HPDE6-E6E7 (cell line): ENCODE measurements at regions not wholly inside any gene's neighbourhood (a gene's known extent, or its start where the extent isn't known, plus 50 kb on each side); places are given as distances from the start of the nearest gene placed in this dataset.

Experiments used
- DNase-seq: peaks from one replicate; pipeline ENCODE4 v3.0.0; 2011; ENCODE audit warnings: missing footprints; ENCODE audit errors: extremely low spot score

- DNase-seq: no peak
These were observed 344.4 kb downstream of the THBS2 start for GRCh38 chr6:168909288-168909687.

- no peak for DNase-seq
These were observed 344.8 kb downstream of the THBS2 start for GRCh38 chr6:168908887-168909286.

DNA sequence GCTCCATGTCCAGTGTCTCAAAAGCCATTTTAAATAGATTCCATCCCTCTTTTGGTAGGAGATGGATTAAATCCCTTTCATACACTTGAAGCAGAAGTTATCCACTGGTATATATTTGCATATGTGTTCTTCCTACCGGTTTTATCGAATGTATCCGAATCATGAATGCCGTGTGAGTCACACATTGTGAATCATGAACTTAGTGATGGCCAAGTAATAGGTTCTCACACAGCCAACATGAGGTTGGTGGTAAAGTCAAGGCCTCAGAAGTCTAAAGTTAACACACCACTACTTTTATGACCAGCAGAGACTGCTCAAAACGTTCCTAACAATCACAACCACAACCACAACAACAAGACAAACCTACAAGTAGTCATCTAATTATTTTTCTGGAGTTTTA, 345.5 kb downstream of the THBS2 start:
- DNase-seq: no peak

DNA sequence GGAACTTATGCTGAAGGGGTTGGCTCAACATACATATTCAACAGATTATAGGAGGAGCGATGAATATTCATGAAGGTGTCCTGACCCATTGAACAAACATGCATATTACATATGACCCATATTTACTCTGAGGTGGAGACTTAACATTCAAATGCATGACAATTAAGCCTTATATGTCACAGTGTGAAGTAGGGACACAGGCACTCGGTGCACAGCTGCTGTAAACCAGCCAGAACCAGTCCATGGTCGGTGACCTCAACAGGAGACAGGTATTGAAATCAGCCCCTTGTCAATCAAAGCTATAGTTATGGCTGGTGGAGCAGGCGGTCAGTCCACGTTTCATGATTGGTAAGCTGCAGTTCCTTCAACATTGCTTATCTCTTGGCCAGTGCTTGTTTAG, 347.3 kb downstream of the THBS2 start:
- no peak for DNase-seq

GRCh38 chr6:168905451-168906090, 348.1 kb downstream of the THBS2 start:
- DNase-seq: no peak

GRCh38 chr6:168903613-168904345, 349.9 kb downstream of the THBS2 start:
- no peak for DNase-seq

- no peak for DNase-seq
These were observed 351.6 kb downstream of the THBS2 start for GRCh38 chr6:168902075-168902474.

- no peak for DNase-seq
These were observed 352.6 kb downstream of the THBS2 start for GRCh38 chr6:168901076-168901475.

- DNase-seq: no peak
These were observed 357.3 kb downstream of the THBS2 start for GRCh38 chr6:168896321-168896720.

DNA sequence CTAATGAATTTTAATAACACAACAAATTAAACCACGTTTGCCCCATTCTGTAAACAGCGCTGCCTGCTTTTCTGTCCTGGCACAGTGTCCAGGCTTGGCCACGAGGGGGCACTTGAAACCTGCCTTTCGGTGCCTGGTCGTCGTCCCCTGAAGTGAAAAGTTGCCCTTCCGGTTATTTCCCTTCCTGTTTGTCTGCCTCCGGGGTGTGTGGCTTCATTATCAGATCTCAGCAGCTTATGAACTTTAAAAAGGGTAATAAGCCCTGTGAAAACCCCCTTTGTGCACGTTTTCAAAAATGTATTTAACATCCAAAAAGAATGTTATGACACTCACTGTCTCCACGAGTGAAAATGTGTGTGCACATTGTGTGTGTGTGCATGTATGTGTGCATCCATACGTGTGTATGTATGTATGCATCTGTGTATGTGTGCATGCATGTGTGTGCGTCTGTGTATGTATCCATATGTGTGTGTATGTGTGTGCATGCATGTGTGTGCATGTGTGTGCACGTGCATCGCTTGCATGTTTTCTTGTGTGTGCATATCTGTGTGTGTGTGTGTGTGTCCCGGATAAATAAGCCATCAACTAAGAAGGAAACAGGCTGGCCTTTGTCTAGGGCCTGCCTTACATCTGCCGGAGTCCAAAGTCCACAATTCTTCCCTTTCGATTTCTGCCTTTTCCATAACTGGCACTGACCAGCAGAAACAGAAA, 358.4 kb downstream of the THBS2 start:
- DNase-seq: peak; percentile 94

- DNase-seq: no peak
These were observed 361.6 kb downstream of the THBS2 start for GRCh38 chr6:168892031-168892430.

- no peak for DNase-seq
These were observed 362.7 kb downstream of the THBS2 start for GRCh38 chr6:168890981-168891365.

DNA sequence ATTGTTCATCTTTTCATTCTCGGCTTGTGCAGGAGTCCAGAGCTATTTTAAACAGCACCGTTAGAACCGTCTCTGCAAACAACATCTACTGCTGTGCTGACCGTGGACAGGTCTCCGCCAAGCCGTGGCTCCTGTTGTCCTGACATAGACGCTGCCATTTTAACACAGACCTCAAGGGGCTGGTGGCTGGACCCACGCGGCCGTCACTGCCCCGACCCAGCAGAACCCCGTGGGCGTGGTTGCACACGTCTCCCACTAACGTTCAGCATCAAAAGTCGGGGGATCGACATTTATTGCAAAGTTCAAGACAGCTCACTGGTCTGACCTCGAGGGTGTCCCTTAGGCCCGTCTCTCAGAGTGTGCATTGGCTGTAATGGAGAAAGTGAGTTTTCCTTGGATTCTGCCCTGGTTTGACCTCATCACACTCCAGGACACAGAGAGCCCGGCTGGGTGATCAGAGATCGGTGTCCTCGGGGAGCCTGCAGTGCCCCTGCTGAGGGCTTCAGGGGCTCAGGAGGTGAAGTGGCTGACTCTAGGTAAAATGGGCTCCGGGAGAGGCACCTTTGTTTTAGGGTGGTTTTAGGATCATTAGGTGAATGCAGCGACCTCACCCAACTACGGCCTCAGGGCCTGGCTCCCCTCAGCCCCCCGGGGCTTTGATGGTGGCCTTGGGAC, 363.2 kb downstream of the THBS2 start:
- no peak for DNase-seq

GRCh38 chr6:168888786-168889345, 364.8 kb downstream of the THBS2 start:
- no peak for DNase-seq

DNA sequence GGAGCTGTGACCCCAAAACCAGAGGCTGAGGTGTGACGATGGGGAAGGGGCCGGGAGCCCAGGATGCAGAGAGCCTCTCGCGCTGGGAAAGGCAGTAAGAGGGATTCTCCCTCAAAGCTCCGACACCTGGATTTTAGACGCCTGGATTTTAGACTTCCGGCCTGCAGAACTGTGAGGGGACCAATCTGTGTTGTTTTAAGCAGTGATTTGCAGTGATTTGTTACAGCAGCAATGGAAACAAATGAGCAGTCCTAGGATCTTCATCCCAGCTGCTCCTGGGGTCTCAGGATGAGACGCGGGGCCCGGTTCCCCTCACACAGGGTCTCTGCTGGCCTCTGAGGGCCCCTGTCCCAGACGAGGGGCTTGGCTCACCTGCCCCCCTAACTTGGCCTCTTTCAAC, 365.5 kb downstream of the THBS2 start:
- no peak for DNase-seq

- DNase-seq: no peak
These were observed 366.0 kb downstream of the THBS2 start for GRCh38 chr6:168887621-168888020.

DNA sequence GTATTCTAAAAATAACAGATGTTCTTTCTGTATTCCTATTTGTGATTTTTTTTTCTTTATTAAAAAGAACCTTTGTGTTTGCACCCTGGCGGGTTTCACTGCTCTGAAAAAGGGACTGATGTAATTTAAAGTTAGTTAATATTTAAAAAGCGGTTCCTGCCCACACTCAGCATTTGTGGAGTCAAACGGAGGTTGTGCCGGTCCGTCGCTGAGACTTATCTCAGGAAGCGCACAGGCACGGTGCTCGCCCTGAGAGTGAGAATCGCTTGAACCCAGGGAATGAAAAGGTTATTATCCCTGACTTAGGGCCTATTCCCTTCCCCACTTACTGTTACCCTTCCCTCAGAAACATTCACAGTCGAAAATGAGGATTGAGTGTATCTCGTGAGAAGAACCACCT, 366.7 kb downstream of the THBS2 start:
- DNase-seq: no peak

- no peak for DNase-seq
These were observed 367.6 kb downstream of the THBS2 start for GRCh38 chr6:168885751-168886742.

DNA sequence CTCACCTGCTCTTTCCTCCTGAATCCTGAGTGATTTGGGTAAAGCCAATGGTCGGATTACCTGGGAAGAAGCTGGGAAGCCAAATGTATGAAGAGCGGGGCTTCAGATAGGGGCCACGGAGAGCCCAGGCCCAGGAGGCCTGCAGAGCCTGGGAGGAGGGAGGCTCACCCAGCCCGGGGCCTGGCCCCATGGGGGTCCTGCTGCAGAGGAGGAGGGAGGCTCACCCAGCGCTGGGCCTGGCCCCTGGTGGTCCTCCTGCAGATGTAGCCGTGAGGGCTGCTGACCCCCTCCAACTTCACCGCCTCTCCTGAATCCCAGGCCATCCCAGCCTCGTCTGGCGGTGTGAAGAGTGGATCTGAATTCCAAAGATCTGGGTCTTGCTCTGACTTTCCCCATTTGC, 368.4 kb downstream of the THBS2 start:
- DNase-seq: no peak

- DNase-seq: peak; percentile 86
These were observed 369.0 kb downstream of the THBS2 start for GRCh38 chr6:168884646-168885086.
